NCI-H2227 (cell line): ENCODE measurements at regions not wholly inside any gene's neighbourhood (a gene's known extent, or its start where the extent isn't known, plus 50 kb on each side); places are given as distances from the start of the nearest gene placed in this dataset.

Experiments used
- DNase-seq: peaks from one replicate; lab custom pipeline; 2025; ENCODE audit not compliant: unreplicated experiment; lab: John Stamatoyannopoulos, UW

- DNase-seq: no peak
Observed at GRCh38 chr11:130817330-130817944, 98.8 kb downstream of the SNX19 start.

GRCh38 chr11:130819625-130820024, 96.7 kb downstream of the SNX19 start:
- no peak for DNase-seq
